Neural crest cell (in vitro differentiated cells): ENCODE measurements at regions not wholly inside any gene's neighbourhood (a gene's known extent, or its start where the extent isn't known, plus 50 kb on each side); places are given as distances from the start of the nearest gene placed in this dataset.

Experiments
- DNase-seq: peaks from one replicate; pipeline ENCODE4 v3.0.0; 2021; ENCODE audit warnings: low read depth, mixed read lengths, low spot score
- H3K27ac Mint-ChIP-seq: one replicate; pipeline ENCODE4 v1.8.0; 2021; ENCODE audit warnings: mild to moderate bottlenecking, mixed read lengths; ENCODE audit not compliant: unreplicated experiment
- H3K27me3 Mint-ChIP-seq: 2 replicates; pipeline ENCODE4 v1.8.0; 2021; ENCODE audit warnings: low read depth, mild to moderate bottlenecking, mixed read lengths
- H3K36me3 Mint-ChIP-seq: 2 replicates; pipeline ENCODE4 v1.8.0; 2021; ENCODE audit warnings: low read depth, mild to moderate bottlenecking, mixed read lengths
- H3K4me1 Mint-ChIP-seq: 2 replicates; pipeline ENCODE4 v1.8.0; 2021; ENCODE audit warnings: mixed read lengths
- H3K4me3 Mint-ChIP-seq: one replicate; pipeline ENCODE4 v1.8.0; 2021; ENCODE audit warnings: mild to moderate bottlenecking, mixed read lengths
- H3K9me3 Mint-ChIP-seq: 2 replicates; pipeline ENCODE4 v1.8.0; 2021; ENCODE audit warnings: mixed read lengths
- TF ChIP-seq, protein P1 (sequence below): fragments of 200-600 bp; sonication (generic); conservative IDR thresholded peaks from 2 replicates; pipeline ENCODE4 v1.5.0; 2021; ENCODE audit warnings: antibody characterized with exemption, mild to moderate bottlenecking

DNA sequence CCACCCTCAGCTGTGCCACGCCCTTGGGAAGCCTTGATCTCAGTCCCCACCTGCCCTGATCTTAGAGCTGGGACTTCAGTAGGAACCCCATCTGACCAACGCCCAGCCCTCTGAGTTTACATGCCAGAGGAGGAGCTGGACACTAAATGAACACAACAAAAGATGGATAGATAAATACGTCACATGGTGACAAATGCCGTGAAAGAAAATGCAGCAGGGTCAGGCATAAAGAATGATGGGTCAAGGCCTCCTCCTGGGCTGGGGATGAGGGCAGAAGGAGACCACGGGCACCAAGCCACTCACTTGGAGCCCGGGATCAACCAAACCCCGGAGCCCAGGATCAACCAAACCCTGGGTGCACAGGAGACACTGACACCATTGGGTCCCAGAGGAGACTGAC lies 354.9 kb downstream of the C16orf95 start:
- no peak overlapping the region for H3K4me3 Mint-ChIP-seq
- no peaks in the 10 kb centered on the region for H3K36me3 Mint-ChIP-seq
- H3K27me3 Mint-ChIP-seq: no peaks in the 10 kb centered on the region
- TF ChIP-seq, protein P1, sequence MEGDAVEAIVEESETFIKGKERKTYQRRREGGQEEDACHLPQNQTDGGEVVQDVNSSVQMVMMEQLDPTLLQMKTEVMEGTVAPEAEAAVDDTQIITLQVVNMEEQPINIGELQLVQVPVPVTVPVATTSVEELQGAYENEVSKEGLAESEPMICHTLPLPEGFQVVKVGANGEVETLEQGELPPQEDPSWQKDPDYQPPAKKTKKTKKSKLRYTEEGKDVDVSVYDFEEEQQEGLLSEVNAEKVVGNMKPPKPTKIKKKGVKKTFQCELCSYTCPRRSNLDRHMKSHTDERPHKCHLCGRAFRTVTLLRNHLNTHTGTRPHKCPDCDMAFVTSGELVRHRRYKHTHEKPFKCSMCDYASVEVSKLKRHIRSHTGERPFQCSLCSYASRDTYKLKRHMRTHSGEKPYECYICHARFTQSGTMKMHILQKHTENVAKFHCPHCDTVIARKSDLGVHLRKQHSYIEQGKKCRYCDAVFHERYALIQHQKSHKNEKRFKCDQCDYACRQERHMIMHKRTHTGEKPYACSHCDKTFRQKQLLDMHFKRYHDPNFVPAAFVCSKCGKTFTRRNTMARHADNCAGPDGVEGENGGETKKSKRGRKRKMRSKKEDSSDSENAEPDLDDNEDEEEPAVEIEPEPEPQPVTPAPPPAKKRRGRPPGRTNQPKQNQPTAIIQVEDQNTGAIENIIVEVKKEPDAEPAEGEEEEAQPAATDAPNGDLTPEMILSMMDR: no peak
- H3K9me3 Mint-ChIP-seq: no peaks in the 10 kb centered on the region
- H3K4me1 Mint-ChIP-seq: peaks cover 45% of the 10 kb centered on the region
- no peak overlapping the region for H3K27ac Mint-ChIP-seq
- DNase-seq: no peak

DNA sequence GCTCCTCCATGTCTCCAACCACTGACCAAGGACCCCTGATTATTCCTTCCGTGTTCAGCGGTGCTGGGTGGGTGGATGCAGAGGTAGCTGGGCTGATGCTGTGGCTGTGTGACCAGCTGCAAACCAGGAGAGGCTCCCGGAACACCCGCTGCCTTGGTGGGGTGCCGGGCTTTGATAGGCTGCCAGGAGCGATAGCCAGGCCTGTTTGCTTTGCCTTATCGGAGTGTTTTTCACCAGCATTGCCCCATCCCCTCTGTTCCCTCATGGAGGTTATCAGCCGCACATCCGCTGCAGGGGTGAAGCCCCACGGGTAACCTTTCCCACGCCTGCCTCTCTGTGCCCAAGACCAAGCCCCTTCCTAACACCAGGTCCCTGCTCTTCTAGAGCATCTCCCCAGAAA lies 354.3 kb downstream of the C16orf95 start:
- DNase-seq: no peak
- TF ChIP-seq, protein P1: no peak
- H3K27me3 Mint-ChIP-seq: no peaks in the 10 kb centered on the region
- H3K9me3 Mint-ChIP-seq: no peaks in the 10 kb centered on the region
- peaks cover 45% of the 10 kb centered on the region for H3K4me1 Mint-ChIP-seq
- no peaks in the 10 kb centered on the region for H3K36me3 Mint-ChIP-seq
- H3K27ac Mint-ChIP-seq: no peak overlapping the region
- no peak overlapping the region for H3K4me3 Mint-ChIP-seq

DNA sequence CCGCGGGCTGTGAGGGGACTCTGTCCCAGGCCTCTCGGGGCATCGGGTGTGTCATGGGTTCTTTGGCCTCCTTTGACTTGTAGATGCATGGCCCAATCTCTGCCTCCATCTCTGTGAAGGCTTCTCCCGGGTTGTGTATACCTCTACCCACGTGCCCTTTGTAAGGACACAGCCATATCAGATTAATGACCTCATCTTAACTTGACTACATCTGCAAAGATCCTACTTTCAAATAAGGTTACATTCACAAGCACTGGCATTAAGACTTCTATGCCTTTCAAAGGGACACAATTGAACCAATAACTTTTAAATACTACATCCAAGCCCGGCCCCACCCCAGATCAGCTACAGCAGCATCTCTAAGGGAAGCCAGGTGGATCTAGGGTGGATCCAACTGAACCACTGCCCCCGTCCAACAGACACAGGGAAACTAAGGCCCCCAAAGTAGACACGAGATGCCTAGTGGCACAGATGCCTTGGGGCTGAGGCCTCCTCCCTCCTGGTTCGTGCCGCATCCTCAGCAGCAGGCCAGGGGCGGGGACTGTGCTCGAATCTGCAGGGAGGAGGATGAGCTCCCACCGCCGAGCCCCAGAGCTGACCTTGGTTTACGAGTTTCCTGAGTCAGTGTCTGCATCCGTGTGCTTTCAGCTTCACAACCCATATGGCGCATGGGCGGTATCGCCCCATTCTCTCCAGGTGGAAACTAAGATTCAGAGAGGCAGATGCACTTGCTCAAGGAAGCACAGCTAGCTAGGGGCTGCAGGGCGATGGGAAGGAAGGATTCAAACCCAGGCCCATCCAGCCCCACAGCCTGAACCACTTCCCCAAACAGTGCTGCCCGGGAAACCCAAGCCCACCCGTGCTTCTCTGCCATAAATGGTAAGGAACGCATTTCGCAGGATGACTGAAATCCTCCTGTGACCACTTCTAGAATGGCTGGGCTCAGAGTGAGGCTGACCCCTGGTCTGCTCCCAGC lies 353.3 kb downstream of the C16orf95 start:
- no peak overlapping the region for H3K4me3 Mint-ChIP-seq
- DNase-seq: no peak
- H3K27ac Mint-ChIP-seq: no peak overlapping the region
- no peaks in the 10 kb centered on the region for H3K36me3 Mint-ChIP-seq
- peaks cover 39% of the 10 kb centered on the region for H3K4me1 Mint-ChIP-seq
- TF ChIP-seq, protein P1: no peak
- H3K27me3 Mint-ChIP-seq: no peaks in the 10 kb centered on the region
- H3K9me3 Mint-ChIP-seq: no peaks in the 10 kb centered on the region

DNA sequence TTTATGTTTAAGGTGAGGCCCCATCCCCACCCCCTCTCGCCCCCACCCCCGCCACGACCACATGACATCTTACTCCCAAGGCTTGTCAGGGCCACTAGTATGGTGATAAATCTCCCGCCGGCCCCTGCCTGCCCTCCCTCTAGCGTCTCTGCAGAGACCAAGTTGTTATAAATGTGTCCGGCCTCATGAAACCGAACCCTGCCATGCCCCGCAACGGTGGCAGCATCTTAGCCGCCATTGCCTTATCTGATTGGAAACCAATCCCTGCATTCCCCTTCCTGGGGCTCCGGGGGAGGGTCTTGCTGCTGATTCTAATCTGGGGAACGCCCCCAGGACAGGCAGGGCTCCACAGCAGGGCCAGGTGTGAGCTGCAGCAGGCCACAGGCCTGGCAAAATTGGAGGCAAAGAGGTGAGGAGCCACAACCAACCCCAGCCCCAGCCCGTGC lies 352.4 kb downstream of the C16orf95 start:
- Mint-ChIP-seq H3K27ac (no peak overlapping the region), H3K4me3 (no peak overlapping the region), H3K4me1 (peaks cover 33% of the 10 kb centered on the region), H3K9me3 (no peaks in the 10 kb centered on the region), H3K36me3 (no peaks in the 10 kb centered on the region), H3K27me3 (no peaks in the 10 kb centered on the region)
- TF ChIP-seq, protein P1: no peak
- DNase-seq: no peak

DNA sequence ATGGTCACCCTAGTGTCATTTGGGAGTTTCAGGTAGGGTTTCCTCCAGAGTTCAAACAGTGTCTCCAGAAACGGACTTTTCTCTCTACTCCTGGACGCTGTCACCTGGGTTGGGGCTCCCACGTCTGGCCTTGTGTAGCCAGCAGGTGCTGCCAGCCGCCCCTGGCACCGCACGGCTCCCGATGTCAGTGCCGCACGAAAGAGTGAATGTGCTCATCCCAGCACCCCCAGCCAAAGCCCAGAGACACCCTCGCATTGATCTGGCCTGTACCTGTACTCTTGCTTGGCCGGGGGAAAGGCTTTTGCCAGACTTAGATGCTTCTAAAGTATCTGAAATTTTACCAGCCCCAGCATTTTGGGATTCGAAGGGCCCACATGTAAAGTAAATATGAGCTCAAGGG lies 351.9 kb downstream of the C16orf95 start:
- Mint-ChIP-seq H3K36me3 (no peaks in the 10 kb centered on the region), H3K4me3 (no peak overlapping the region), H3K4me1 (peaks cover 28% of the 10 kb centered on the region), H3K27me3 (no peaks in the 10 kb centered on the region), H3K9me3 (no peaks in the 10 kb centered on the region), H3K27ac (no peak overlapping the region)
- DNase-seq: no peak
- TF ChIP-seq, protein P1: no peak
